ENCODE measurements at regions not wholly inside any gene's neighbourhood (a gene's known extent, or its start where the extent isn't known, plus 50 kb on each side); places are given as distances from the start of the nearest gene placed in this dataset.

- ATAC-seq: no peak
- POLR2A ChIA-PET: no interaction called here
- no peak overlapping the region for H2AFZ ChIP-seq (ENCODE audit: low read depth, low read length)
- no peak for FAIRE-seq
- H3K36me3 ChIP-seq (ENCODE audit: control insufficient read depth, insufficient read depth, low read length): no peaks in the 10 kb centered on the region
- no peaks in the 10 kb centered on the region for H3K4me1 ChIP-seq (replicated peaks in 1 of 2; ENCODE audit: control insufficient read depth in 2 of 2, insufficient read depth in 2 of 2, low read length in 2 of 2)
- no peaks in the 10 kb centered on the region for H3K9me3 ChIP-seq (replicated peaks; ENCODE audit: control insufficient read depth, insufficient read depth, low read depth, low read length)
- intact Hi-C loops (cut with micrococcal nuclease): no loop called here
- H3K27ac ChIP-seq (ENCODE audit: extremely low read depth, low read depth, low read length): no peak overlapping the region
- WGBS (ENCODE audit: insufficient coverage, low coverage, missing lambda C conversion rate): 6% methylated on average over 2 of the region's 2 CpGs
- no peaks in the 10 kb centered on the region for H3K9me1 ChIP-seq (ENCODE audit: control insufficient read depth, insufficient read depth, low read length)
- CTCF ChIA-PET (ENCODE audit: low intra/inter-chr PET ratio): no interaction called here
- H3K4me3 ChIP-seq: no peak overlapping the region
- no peaks in the 10 kb centered on the region for H3K79me2 ChIP-seq (ENCODE audit: control insufficient read depth, insufficient read depth, low read length)
- H3K9ac ChIP-seq (ENCODE audit: insufficient read depth in 1 of 2, low read depth in 2 of 2, low read length in 2 of 2): no peak overlapping the region
- in situ Hi-C loops (cut with MboI): no loop called here
- no peak overlapping the region for H3K4me2 ChIP-seq (ENCODE audit: insufficient read depth, low read length)
- DNase-seq (ENCODE audit: extremely low read depth in 1 of 4, low spot score in 3 of 4): no peak
- TF ChIP-seq CEBPB (tag; IDR thresholded peaks at IDR 0.05): no peak
- BruUV-seq (replicated peaks): no TSS peak
- H4K20me1 ChIP-seq (replicated peaks; ENCODE audit: control insufficient read depth, insufficient read depth, low read length): no peaks in the 10 kb centered on the region
- no peaks in the 10 kb centered on the region for H3K27me3 ChIP-seq (ENCODE audit: control insufficient read depth in 2 of 2, insufficient read depth in 2 of 2, low read length in 2 of 2)
Measured at GRCh38 chr5:33258553-33258952, 182.2 kb upstream of the TARS1 start.

- POLR2A ChIA-PET: no interaction called here
- no peak overlapping the region for H2AFZ ChIP-seq (ENCODE audit: low read depth, low read length)
- no peaks in the 10 kb centered on the region for H4K20me1 ChIP-seq (replicated peaks; ENCODE audit: control insufficient read depth, insufficient read depth, low read length)
- FAIRE-seq: no peak
- no TSS peak for BruUV-seq (replicated peaks)
- ATAC-seq: no peak
- intact Hi-C loops (cut with micrococcal nuclease) (no loop called here), in situ Hi-C loops (cut with MboI) (no loop called here)
- H3K9me3 ChIP-seq (replicated peaks; ENCODE audit: control insufficient read depth, insufficient read depth, low read depth, low read length): no peaks in the 10 kb centered on the region
- no peaks in the 10 kb centered on the region for H3K79me2 ChIP-seq (ENCODE audit: control insufficient read depth, insufficient read depth, low read length)
- no peak overlapping the region for H3K27ac ChIP-seq (ENCODE audit: extremely low read depth, low read depth, low read length)
- DNase-seq (ENCODE audit: extremely low read depth in 1 of 4, low spot score in 3 of 4): no peak
- 0% methylated on average over 2 of the region's 2 CpGs for WGBS (ENCODE audit: insufficient coverage, low coverage, missing lambda C conversion rate)
- H3K27me3 ChIP-seq (ENCODE audit: control insufficient read depth in 2 of 2, insufficient read depth in 2 of 2, low read length in 2 of 2): no peaks in the 10 kb centered on the region
- H3K4me3 ChIP-seq: no peak overlapping the region
- TF ChIP-seq ZNF184 (CRISPR knock-in tag; IDR thresholded peaks at IDR 0.05): no peak
- TF ChIP-seq NFXL1 (CRISPR knock-in tag; IDR thresholded peaks at IDR 0.05): no peak
- no peak for TF ChIP-seq CEBPG (CRISPR knock-in tag; IDR thresholded peaks at IDR 0.05)
- no peak for TF ChIP-seq CEBPG (tag; conservative IDR thresholded peaks at IDR 0.05 in 1 of 2, IDR thresholded peaks at IDR 0.05 in 1 of 2)
- TF ChIP-seq ZNF436 (CRISPR knock-in tag; IDR thresholded peaks at IDR 0.05): no peak
- no peak for TF ChIP-seq SNRNP70 (optimal IDR thresholded peaks at IDR 0.05; ENCODE audit: low read depth, low read length)
- TF ChIP-seq E2F3 (CRISPR knock-in tag; IDR thresholded peaks at IDR 0.05): no peak
- TF ChIP-seq SMAD4 (CRISPR knock-in tag; conservative IDR thresholded peaks at IDR 0.05): no peak
- no peak for TF ChIP-seq ELF2 (CRISPR knock-in tag; IDR thresholded peaks at IDR 0.05)
- no peak for TF ChIP-seq SRSF9 (IDR thresholded peaks at IDR 0.05; ENCODE audit: borderline replicate concordance, low read depth, low read length)
- TF ChIP-seq CHCHD3 (CRISPR knock-in tag; IDR thresholded peaks at IDR 0.05): no peak
- CTCF ChIA-PET (ENCODE audit: low intra/inter-chr PET ratio): no interaction called here
- H3K4me1 ChIP-seq (replicated peaks in 1 of 2; ENCODE audit: control insufficient read depth in 2 of 2, insufficient read depth in 2 of 2, low read length in 2 of 2): no peaks in the 10 kb centered on the region
- no peak overlapping the region for H3K9ac ChIP-seq (ENCODE audit: insufficient read depth in 1 of 2, low read depth in 2 of 2, low read length in 2 of 2)
- no peak overlapping the region for H3K4me2 ChIP-seq (ENCODE audit: insufficient read depth, low read length)
- H3K9me1 ChIP-seq (ENCODE audit: control insufficient read depth, insufficient read depth, low read length): no peaks in the 10 kb centered on the region
- H3K36me3 ChIP-seq (ENCODE audit: control insufficient read depth, insufficient read depth, low read length): no peaks in the 10 kb centered on the region
Measured at GRCh38 chr5:33260098-33260497, 180.7 kb upstream of the TARS1 start.
